Fibroblast of the aortic adventitia (primary cell): ENCODE measurements at regions not wholly inside any gene's neighbourhood (a gene's known extent, or its start where the extent isn't known, plus 50 kb on each side); places are given as distances from the start of the nearest gene placed in this dataset.

Experiments used
- DNase-seq: peaks from one replicate; pipeline ENCODE4 v3.0.0-alpha.2; 2010; ENCODE audit warnings: low read depth
- H3K4me3 ChIP-seq: 2 replicates; pipeline ENCODE4 v1.5.1; 2011; ENCODE audit warnings: low read depth, mild to moderate bottlenecking, control low read depth, low read length, moderate library complexity
- TF ChIP-seq, protein P1 (sequence below): IDR thresholded peaks from 2 replicates; pipeline ENCODE4 v1.5.1; 2011; ENCODE audit warnings: mild to moderate bottlenecking, low read length, control low read depth, inconsistent platforms; ENCODE audit not compliant: insufficient read depth

DNA sequence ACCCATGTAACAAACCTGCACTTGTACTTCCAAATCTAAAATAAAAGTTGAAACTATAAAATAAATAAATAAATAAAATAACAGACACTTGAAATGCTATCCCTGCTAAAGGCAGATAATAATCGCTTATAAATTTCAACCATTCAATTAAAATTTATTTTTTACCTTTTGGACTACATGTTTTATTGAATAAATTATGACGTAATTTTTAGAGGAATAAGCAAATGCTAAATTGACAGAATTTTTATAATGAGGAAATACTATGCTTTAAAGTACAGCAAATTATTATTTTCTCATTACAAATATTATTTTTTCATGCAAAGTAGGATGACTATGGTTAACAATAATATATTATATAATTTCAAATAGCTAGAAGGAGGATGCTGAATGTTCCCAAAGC is 658.6 kb upstream of the LMO3 start:
- no peak for DNase-seq
- TF ChIP-seq, protein P1, sequence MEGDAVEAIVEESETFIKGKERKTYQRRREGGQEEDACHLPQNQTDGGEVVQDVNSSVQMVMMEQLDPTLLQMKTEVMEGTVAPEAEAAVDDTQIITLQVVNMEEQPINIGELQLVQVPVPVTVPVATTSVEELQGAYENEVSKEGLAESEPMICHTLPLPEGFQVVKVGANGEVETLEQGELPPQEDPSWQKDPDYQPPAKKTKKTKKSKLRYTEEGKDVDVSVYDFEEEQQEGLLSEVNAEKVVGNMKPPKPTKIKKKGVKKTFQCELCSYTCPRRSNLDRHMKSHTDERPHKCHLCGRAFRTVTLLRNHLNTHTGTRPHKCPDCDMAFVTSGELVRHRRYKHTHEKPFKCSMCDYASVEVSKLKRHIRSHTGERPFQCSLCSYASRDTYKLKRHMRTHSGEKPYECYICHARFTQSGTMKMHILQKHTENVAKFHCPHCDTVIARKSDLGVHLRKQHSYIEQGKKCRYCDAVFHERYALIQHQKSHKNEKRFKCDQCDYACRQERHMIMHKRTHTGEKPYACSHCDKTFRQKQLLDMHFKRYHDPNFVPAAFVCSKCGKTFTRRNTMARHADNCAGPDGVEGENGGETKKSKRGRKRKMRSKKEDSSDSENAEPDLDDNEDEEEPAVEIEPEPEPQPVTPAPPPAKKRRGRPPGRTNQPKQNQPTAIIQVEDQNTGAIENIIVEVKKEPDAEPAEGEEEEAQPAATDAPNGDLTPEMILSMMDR: no peak
- H3K4me3 ChIP-seq: no peak overlapping the region

DNA sequence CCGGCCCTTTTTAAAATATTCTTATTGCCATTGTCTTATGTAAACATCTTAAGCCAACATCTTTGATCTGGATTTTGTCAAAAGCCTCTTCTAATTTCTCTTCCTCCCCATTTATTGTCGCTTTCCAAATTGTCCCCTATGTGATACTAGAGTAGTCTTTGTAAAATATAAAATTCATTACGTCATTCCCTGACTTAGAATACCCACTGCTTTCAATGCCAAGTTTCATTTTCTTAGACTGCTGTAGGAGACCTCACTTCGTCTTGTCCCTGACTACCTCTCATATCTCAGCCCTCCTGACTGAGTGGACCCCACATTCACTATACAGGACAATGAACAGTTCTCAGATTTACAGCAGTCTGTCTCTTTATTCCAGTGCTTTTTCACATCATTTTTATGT is 633.9 kb upstream of the LMO3 start:
- H3K4me3 ChIP-seq: no peak overlapping the region
- TF ChIP-seq, protein P1: no peak

DNA sequence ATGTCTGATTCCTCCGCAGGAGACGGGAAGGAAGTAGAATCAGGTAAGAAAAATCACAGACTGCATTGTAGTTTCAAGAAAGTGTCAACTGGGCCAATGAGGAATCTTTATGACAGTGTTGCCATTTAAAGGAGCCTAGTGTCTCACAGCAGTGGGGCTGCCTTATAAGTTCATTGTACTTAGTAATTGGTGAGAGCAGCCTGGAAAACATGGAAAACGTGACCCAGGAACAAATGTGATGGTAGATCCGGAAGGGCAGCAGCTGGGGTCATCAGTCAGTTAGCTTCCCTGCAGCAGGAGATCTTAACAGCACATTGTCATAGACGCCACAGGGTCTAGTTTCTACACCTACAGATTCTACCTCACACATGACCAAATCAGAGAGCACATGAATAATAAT is 630.0 kb upstream of the LMO3 start:
- no peak for DNase-seq
- H3K4me3 ChIP-seq: no peak overlapping the region
- TF ChIP-seq, protein P1: no peak

More for the DNA sequence above, 633.9 kb upstream of the LMO3 start:
- no peak for DNase-seq

DNA sequence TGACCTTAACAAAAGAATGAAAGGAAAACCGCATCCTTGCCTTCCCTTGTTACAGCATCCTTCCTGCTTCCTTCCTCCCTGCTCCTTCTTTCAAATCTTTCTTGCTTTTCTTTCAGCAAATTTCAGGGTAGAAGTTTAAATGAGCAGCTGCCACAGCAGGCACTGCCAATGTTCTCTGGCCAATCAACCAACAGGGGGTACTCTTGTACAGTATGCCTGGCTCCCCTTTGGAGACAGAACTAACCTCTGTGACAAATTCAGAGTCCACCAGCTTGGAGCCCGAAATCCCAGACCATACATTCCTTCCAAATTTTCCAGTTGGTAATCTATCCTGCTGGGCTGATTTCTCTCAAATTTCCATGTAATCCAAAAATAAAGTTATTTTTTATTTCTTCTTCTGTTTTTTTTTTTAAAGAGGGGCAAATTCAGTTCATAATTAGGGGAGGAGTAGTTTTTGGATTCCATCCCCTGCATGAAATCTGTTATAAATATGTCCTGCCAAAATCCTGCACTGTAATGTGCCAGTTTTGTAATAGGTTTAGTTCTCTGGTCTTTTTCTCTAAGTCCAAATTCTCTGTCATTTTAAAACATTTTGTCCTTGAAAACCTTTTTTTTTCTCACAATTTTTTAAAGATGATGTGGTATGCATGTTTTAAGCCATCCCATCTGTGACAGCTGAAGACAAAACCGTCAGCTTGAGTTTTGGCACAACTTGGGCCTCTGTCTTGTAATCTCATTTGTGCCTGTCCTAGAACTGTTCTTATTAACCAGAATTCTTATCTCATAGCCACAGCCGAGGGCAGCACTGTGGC is 610.0 kb upstream of the LMO3 start:
- TF ChIP-seq, protein P1: no peak

DNA sequence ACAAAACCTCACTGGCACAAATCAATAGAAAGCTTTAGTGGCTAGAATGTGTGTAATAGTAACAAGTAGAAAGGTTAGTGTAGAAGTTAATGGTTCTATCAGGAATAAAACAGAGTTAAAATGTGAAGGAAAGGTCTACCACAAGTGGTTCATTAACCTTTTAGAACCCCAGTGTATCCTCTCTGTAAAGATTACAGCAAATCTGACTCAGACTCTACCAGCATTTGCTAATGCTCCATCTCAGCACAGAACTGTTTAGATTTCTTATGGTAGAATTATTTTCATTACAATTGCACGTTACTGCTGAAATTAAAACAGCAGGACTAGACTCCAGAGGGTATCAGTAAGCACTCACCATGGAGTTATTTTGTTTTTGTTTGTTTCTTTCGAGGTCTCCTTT is 609.0 kb upstream of the LMO3 start:
- TF ChIP-seq, protein P1: no peak
- H3K4me3 ChIP-seq: no peak overlapping the region

More for the DNA sequence above, 610.0 kb upstream of the LMO3 start:
- no peak for DNase-seq
- no peak overlapping the region for H3K4me3 ChIP-seq

DNA sequence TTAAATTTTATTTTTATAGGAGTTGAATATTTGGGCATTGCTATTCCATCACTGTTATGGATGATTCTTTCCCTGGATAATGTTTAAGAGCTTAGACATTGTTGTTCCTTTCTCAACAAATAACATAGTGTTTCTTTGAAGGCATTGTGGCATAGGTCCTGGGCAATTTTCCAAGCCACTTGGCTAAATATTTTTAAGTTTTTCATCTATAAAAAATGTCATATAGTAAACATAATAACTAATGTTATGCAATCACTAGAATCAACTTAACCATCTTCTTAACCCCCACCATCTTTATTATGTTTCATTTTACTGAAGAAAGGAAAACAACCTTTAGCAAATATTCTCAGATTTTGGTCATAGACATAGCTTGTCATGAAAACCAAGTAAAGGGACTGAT is 600.6 kb upstream of the LMO3 start:
- DNase-seq: no peak

More for the DNA sequence above, 609.0 kb upstream of the LMO3 start:
- no peak for DNase-seq

More for the DNA sequence above, 600.6 kb upstream of the LMO3 start:
- no peak overlapping the region for H3K4me3 ChIP-seq
- TF ChIP-seq, protein P1: no peak
